Suprapubic skin (tissue), 4 donors: ENCODE measurements at regions not wholly inside any gene's neighbourhood (a gene's known extent, or its start where the extent isn't known, plus 50 kb on each side); places are given as distances from the start of the nearest gene placed in this dataset.

ENCODE experiments used
- EP300 ChIP-seq: sonication (generic); formaldehyde crosslinking; IDR thresholded peaks from one replicate; pipeline ENCODE4 v1.6.1; 2017; ENCODE audit warnings: antibody characterized with exemption
- POLR2A ChIP-seq, 2 donors: fragments of 450-650 bp; IDR thresholded peaks; one replicate each; pipeline ENCODE4 v1.6.1; 2017; ENCODE audit warnings: antibody characterized with exemption in 2 of 2, mild to moderate bottlenecking in 2 of 2, moderate library complexity in 2 of 2
- POLR2AphosphoS5 ChIP-seq, 3 donors: sonication (generic); formaldehyde crosslinking; IDR thresholded peaks; one replicate each; pipeline ENCODE4 v1.6.1; 2017; ENCODE audit warnings: antibody characterized with exemption in 3 of 3
- TF ChIP-seq, protein P1 (sequence below), 2 donors: fragments of 200-600 bp in 1 of 2; fragments of 450-650 bp in 1 of 2; sonication (generic) in 1 of 2; IDR thresholded peaks; one replicate each; pipeline ENCODE4 v1.5.1; 2016 to 2019; ENCODE audit warnings: antibody characterized with exemption in 2 of 2, mild to moderate bottlenecking in 1 of 2, moderate library complexity in 1 of 2

DNA sequence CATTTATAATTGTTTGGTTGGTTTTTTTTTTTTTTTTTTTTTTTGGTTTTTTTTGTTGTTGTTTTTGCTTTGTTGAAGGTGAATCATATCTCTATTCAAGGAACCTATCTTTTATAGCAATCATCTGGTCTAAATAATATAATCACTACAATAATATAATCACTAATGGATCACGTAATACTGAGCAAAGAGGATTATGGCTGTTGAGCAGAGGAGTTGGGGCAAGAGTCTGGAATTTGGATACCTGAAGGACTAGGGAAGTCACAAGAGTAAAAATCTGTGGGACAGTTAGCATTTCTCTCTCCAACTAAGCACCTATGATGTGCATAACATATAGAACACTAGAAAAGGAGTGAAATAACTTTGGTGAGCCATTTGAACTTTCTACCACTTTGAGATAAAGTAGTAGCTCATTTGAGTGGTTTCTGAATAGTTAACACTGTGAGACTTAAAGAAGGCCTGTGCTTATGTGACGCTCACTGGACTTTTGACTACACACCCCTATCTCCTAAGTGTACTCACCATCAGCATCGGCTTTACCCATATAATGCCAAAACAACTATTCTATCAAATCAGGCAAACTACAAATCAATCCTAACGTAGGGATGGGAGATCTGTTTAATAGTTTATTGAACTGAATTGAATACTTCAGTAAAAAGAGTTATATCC is 564.9 kb upstream of the TUSC1 start:
- TF ChIP-seq POLR2A (IDR thresholded peaks at IDR 0.05), result no peak
- TF ChIP-seq POLR2AphosphoS5 (IDR thresholded peaks at IDR 0.05), result no peak
- TF ChIP-seq, protein P1, sequence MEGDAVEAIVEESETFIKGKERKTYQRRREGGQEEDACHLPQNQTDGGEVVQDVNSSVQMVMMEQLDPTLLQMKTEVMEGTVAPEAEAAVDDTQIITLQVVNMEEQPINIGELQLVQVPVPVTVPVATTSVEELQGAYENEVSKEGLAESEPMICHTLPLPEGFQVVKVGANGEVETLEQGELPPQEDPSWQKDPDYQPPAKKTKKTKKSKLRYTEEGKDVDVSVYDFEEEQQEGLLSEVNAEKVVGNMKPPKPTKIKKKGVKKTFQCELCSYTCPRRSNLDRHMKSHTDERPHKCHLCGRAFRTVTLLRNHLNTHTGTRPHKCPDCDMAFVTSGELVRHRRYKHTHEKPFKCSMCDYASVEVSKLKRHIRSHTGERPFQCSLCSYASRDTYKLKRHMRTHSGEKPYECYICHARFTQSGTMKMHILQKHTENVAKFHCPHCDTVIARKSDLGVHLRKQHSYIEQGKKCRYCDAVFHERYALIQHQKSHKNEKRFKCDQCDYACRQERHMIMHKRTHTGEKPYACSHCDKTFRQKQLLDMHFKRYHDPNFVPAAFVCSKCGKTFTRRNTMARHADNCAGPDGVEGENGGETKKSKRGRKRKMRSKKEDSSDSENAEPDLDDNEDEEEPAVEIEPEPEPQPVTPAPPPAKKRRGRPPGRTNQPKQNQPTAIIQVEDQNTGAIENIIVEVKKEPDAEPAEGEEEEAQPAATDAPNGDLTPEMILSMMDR (IDR thresholded peaks at IDR 0.05), result no peak
- no peak for TF ChIP-seq EP300
